ENCODE measurements at regions not wholly inside any gene's neighbourhood (a gene's known extent, or its start where the extent isn't known, plus 50 kb on each side); places are given as distances from the start of the nearest gene placed in this dataset.
"Not testable (repeated sequence)": the region's sequence is repeated elsewhere in the genome, so short reads cannot be mapped to it uniquely, and the experiment has no call there.

DNA sequence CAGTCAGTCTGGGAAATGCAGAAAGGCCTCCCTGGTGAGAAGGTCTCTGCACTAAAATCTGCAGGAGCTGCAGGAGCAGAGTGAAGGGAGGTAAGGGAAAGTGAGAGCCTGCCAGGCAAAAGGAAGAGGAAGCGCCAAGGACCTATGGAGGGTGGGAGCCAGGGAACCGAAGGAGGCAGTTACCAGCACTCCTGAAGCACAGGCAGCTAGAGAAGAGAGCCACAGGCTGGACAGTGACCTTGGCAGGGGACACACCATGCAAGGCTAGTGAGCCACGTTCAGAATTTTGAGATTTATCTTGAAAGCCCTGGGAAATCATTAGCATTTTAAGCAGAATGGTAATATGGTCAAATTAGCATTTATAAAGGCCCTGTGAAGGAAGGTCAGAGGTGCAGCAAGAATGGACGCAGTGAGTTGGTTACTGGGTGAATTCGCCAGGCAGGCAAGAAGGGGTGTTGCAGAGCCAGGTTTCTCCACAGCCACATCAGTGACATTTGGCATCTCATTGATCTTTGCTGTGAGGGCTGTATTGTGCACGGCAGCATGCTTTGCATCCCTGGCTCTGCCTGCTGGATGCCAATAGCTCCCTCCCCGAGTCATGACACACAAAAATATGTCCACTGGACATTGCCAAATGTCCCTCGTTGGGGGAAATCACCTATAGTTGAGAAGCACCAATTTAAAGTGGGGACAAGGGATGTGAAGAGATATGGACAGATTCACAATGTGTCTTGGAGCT lies 54.7 kb upstream of the LANCL2 start:
- ATAC-seq (no peak), DNase-seq (no peak)
- Mint-ChIP-seq H3K27ac (no peak overlapping the region), H3K9me3 (no peaks in the 10 kb centered on the region), H3K4me3 (no peak overlapping the region), H3K4me1 (peaks cover 40% of the 10 kb centered on the region), H3K36me3 (ENCODE audit: low read depth) (peaks cover 4% of the 10 kb centered on the region), H3K27me3 (peaks cover 10% of the 10 kb centered on the region)

DNA sequence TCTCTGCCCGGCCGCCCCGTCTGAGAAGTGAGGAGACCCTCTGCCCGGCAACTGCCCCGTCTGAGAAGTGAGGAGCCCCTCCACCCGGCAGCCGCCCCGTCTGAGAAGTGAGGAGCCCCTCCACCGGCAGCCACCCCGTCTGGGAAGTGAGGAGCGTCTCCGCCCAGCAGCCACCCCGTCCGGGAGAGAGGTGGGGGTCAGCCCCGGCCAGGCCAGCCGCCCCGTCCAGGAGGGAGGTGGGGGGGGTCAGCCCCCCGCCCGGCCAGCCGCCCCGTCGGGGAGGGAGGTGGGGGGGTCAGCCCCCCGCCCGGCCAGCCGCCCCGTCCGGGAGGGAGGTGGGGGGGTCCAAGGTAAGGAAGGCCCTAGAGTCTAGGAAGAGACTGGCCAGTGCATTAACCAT lies 53.2 kb upstream of the LANCL2 start:
- not testable (repeated sequence) for DNase-seq; ATAC-seq; H3K27ac Mint-ChIP-seq; H3K4me3 Mint-ChIP-seq; H3K36me3 Mint-ChIP-seq (ENCODE audit: low read depth); H3K27me3 Mint-ChIP-seq; H3K9me3 Mint-ChIP-seq
- peaks cover 34% of the 10 kb centered on the region for H3K4me1 Mint-ChIP-seq

DNA sequence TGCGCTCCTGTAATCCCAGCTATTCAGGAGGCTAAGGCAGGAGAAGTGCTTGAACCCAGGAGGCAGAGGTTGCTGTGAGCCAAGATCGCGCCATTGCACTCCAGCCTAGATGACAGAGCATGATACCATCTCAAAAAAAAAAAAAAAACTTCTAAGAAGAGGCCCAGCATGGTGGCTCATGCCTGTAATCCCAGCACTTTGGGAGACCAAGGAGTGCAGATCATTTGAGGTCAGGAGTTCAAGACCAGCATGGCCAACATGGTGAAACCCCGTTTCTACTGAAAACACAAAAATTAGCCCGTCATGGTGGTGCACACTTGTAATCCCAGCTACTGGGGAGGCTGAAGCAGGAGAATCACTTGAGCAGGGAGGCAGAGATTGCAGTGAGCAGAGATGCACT lies 51.5 kb upstream of the LANCL2 start:
- H3K4me3 Mint-ChIP-seq; H3K27ac Mint-ChIP-seq; DNase-seq; ATAC-seq; H3K9me3 Mint-ChIP-seq; H3K36me3 Mint-ChIP-seq (ENCODE audit: low read depth): not testable (repeated sequence)
- Mint-ChIP-seq H3K4me1 (peaks cover 20% of the 10 kb centered on the region), H3K27me3 (peaks cover 21% of the 10 kb centered on the region)

GRCh38 chr7:55314967-55315366 lies 50.2 kb upstream of the LANCL2 start:
- Mint-ChIP-seq H3K9me3 (no peaks in the 10 kb centered on the region), H3K4me3 (no peak overlapping the region), H3K36me3 (ENCODE audit: low read depth) (peaks cover 2% of the 10 kb centered on the region), H3K27me3 (peaks cover 21% of the 10 kb centered on the region), H3K4me1 (peaks cover 8% of the 10 kb centered on the region), H3K27ac (no peak overlapping the region)
- no peak for DNase-seq
- no peak for ATAC-seq
